ENCODE measurements at regions not wholly inside any gene's neighbourhood (a gene's known extent, or its start where the extent isn't known, plus 50 kb on each side); places are given as distances from the start of the nearest gene placed in this dataset.
"Not testable (repeated sequence)": the region's sequence is repeated elsewhere in the genome, so short reads cannot be mapped to it uniquely, and the experiment has no call there.

DNA sequence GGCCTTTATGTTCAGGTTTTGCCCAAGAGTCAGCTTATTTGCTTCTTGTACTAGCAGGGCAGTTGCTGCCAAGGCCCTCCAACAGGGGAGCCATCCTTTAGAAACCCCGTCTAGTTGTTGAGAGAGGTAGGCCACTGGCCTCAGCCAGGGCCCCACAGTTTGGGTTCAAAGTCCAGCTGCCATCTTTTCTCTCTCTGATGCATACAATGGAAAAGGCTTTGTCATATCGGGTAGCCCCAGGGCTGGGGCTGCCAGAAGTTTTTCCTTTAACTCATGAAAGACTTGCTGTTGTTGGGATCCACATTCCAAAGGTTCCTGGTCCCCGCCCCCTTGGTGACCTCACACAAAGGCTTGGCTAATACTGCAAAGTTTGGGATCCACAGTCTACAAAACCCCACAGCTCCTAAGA lies 53.7 kb upstream of the ALDH3B2 start:
- not testable (repeated sequence) for TF ChIP-seq CTCF, POLR2A (IDR thresholded peaks at IDR 0.05)
